ENCODE measurements at regions not wholly inside any gene's neighbourhood (a gene's known extent, or its start where the extent isn't known, plus 50 kb on each side); places are given as distances from the start of the nearest gene placed in this dataset.

DNA sequence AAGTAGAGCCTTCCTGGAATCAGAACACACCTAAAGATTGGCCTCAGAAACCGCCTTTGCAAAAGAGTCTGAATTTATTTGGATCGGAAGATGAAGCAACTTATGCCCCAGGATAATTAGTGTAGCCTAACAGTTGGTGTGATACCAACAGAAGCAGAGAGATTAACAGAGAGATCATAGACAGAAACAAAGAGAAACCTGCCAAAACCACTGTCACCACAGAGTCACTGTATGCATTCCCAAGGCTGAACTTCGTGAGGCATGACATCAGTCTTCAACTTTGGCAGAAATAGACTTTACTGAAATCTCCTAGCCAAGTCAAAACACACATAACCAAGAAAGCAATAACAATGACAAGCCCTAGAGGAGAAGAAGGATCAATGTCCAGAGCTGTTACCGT, 361.8 kb downstream of the ELAVL2 start:
- H3K27ac ChIP-seq = no peak overlapping the region
- TF ChIP-seq CTCF (conservative IDR thresholded peaks at IDR 0.05) = no peak

DNA sequence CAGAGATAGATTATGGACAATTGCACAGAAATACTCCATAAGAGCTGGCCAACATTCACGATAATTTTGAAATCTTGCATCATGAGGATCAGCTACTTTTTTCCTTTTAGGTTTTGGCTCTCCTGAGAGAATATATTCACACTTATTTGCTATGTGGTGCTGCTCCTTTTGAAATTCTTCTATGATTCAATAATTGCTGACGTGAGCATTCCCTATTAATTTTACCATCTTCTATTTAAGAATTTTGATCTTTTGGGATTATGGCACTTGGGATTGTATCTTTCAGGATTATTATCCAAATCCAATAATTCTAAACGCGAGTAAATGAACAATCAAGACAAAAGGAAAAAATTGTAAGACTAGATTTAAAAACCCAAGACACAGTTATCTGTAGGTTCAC, 358.8 kb downstream of the ELAVL2 start:
- no peak overlapping the region for H3K27ac ChIP-seq
- TF ChIP-seq CTCF (conservative IDR thresholded peaks at IDR 0.05) = no peak

GRCh38 chr9:23477908-23478307, 348.1 kb downstream of the ELAVL2 start:
- TF ChIP-seq CTCF (conservative IDR thresholded peaks at IDR 0.05) = peak; percentile 27; the same call in 1 of the 2 replicates
- no peak overlapping the region for H3K27ac ChIP-seq

GRCh38 chr9:23483566-23483965, 342.5 kb downstream of the ELAVL2 start:
- no peak for TF ChIP-seq CTCF (conservative IDR thresholded peaks at IDR 0.05)
- no peak overlapping the region for H3K27ac ChIP-seq

DNA sequence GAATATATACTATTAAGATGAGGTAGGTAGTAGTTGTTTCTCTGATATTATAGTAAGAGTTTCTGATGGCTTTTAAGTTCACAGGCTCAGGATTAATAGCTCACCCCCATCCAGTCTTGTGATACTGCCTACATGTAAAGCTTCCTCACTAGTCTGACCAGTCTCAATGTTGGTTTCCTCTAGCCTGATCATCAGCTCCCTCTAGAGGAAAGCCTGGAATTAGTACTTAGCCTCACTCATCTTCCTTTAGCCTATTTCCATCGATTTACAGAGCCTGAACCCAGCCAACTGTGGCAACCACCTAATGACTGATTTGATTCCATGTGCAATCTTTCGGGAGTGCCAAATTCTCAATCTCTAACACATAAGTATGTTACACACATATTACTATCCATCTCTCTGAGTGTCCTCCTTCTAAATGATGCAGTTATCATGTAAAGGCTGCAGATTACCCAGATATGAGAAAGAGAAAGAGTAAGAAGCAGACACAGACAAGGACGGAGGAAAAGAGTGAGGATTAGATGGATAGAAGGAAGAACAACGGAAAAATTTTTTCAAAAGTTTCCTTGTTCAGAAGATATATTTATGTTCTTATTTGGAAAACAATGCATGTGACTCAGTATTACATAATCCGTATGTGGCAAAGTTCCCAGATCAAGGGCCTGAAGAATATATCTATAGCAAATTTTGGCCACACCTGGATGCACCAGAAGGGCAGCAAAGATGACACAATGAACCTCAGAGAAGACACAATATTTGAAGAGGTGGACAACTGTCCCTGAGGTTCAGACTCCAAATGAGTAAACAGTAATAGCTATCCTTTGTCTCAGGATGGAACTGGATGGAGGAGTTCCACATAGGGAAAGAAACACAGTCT, 333.7 kb downstream of the ELAVL2 start:
- no peak overlapping the region for H3K27ac ChIP-seq
- TF ChIP-seq CTCF (conservative IDR thresholded peaks at IDR 0.05) = peak; percentile 93

- no peak for TF ChIP-seq CTCF (conservative IDR thresholded peaks at IDR 0.05)
- H3K27ac ChIP-seq = no peak overlapping the region
These were observed 332.8 kb downstream of the ELAVL2 start for GRCh38 chr9:23493219-23493618.

DNA sequence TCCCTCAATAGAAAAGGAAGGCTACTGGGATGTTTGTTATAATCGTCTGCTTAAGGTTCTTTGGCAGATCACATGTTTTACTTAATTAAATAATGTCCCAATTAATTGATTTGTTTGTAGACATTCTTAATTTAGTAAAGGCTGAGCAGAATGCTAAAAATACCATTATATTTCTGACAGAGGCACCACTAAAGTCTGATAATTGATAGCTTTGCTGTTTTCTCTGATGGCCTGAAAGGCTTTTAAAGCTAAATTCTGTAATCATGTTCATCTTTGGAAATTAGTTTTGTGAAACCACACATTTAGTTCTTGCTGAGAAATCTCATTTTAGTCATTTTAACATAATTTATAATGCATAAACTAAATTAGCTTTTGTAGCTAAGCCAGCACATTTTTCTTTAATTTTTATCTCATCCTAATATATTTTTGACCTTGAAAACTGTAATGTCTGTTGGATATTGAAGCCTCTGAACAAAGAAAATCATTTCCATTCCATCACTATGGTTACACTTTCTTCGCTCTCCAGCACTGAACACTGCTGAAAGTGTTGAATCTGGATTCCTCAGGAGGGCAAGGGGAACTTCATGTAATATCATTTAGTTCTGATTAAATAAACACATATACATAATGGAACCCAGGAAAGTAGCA, 329.4 kb downstream of the ELAVL2 start:
- H3K27ac ChIP-seq = no peak overlapping the region
- TF ChIP-seq CTCF (conservative IDR thresholded peaks at IDR 0.05) = no peak
